ENCODE measurements at regions not wholly inside any gene's neighbourhood (a gene's known extent, or its start where the extent isn't known, plus 50 kb on each side); places are given as distances from the start of the nearest gene placed in this dataset.
"Not testable (repeated sequence)": the region's sequence is repeated elsewhere in the genome, so short reads cannot be mapped to it uniquely, and the experiment has no call there.

DNA sequence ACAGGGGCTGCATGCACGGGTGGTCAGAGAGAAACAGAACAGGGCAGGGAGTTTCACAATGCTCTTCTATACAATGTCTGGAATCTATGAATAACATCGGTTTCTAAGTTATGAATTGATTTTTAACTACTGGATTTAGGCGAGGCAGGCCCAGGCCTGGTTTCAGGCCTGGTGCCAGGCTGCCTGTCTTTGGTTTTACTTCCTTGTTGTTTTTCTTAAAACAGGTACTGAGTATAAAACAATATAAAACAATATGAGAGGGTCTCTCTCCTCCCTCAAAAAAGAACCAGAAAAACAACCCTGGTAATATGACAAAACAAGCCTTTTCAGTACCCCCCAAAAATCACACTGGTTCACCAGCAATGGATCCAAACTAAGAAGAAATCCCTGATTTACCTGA lies 196.1 kb upstream of the ANXA10 start:
- TF ChIP-seq, protein P1, sequence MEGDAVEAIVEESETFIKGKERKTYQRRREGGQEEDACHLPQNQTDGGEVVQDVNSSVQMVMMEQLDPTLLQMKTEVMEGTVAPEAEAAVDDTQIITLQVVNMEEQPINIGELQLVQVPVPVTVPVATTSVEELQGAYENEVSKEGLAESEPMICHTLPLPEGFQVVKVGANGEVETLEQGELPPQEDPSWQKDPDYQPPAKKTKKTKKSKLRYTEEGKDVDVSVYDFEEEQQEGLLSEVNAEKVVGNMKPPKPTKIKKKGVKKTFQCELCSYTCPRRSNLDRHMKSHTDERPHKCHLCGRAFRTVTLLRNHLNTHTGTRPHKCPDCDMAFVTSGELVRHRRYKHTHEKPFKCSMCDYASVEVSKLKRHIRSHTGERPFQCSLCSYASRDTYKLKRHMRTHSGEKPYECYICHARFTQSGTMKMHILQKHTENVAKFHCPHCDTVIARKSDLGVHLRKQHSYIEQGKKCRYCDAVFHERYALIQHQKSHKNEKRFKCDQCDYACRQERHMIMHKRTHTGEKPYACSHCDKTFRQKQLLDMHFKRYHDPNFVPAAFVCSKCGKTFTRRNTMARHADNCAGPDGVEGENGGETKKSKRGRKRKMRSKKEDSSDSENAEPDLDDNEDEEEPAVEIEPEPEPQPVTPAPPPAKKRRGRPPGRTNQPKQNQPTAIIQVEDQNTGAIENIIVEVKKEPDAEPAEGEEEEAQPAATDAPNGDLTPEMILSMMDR (conservative IDR thresholded peaks at IDR 0.05 in 1 of 2, IDR thresholded peaks at IDR 0.05 in 1 of 2; ENCODE audit: extremely low read depth in 1 of 2, insufficient read depth in 1 of 2, low read depth in 1 of 2, low read length in 2 of 2), result not testable (repeated sequence)
- TF ChIP-seq EZH2 (IDR thresholded peaks at IDR 0.05; ENCODE audit: borderline replicate concordance, low read length), result not testable (repeated sequence)
